Loucy (cell line): ENCODE measurements at regions not wholly inside any gene's neighbourhood (a gene's known extent, or its start where the extent isn't known, plus 50 kb on each side); places are given as distances from the start of the nearest gene placed in this dataset.

Experiments used
- CTCF ChIP-seq: fragments of 200-600 bp; sonication (generic); conservative IDR thresholded peaks from 2 replicates; pipeline ENCODE4 v1.5.1; 2014; ENCODE audit warnings: mild to moderate bottlenecking, antibody characterized with exemption, low read length
- EZH2phosphoT487 ChIP-seq: fragments of 200-600 bp; IDR thresholded peaks from 2 replicates; pipeline ENCODE4 v1.6.1; 2018; ENCODE audit warnings: antibody characterized with exemption, mild to moderate bottlenecking, moderate library complexity, borderline replicate concordance

DNA sequence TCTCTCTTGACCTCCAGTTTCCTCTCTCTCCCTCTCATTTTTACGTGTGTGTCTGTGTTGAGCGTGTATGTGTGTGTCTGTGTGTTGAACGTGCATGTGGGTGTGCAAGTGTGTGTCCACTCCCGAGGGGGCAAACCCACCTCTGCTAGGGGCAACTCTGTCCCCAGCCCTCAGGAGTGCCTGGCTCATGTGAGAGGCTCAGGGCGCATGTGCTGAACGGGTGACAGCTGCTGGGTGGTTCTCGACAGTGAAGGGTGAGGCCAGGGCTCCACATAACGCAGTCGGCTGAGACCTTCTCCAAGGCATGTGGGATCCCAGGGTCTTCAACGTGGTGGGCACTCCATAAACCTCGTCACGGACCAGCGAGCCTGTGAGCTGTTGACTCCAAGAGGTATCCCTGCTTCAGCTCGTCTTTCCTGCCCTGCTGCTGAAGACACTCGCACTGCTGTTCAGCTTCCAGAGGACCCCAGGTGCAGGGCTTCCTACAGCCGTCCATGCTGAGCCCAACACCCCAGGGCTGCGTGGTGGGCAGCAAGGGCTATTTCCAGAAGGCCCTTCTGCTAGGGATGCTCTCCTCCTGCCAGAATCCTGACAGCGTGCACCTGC is 361.6 kb upstream of the SHH start:
- no peak for TF ChIP-seq CTCF
- TF ChIP-seq EZH2phosphoT487, result no peak
